ENCODE measurements at regions not wholly inside any gene's neighbourhood (a gene's known extent, or its start where the extent isn't known, plus 50 kb on each side); places are given as distances from the start of the nearest gene placed in this dataset.

- no peak for DNase-seq
Observed at GRCh38 chr20:50273601-50274491, 83.2 kb downstream of the CEBPB start.

GRCh38 chr20:50274570-50275430 lies 84.2 kb downstream of the CEBPB start:
- DNase-seq: peak; percentile 49

- no peak for DNase-seq
Observed at GRCh38 chr20:50276119-50277063, 85.8 kb downstream of the CEBPB start.

- no peak for DNase-seq
Observed at GRCh38 chr20:50277064-50277415, 86.4 kb downstream of the CEBPB start.

DNA sequence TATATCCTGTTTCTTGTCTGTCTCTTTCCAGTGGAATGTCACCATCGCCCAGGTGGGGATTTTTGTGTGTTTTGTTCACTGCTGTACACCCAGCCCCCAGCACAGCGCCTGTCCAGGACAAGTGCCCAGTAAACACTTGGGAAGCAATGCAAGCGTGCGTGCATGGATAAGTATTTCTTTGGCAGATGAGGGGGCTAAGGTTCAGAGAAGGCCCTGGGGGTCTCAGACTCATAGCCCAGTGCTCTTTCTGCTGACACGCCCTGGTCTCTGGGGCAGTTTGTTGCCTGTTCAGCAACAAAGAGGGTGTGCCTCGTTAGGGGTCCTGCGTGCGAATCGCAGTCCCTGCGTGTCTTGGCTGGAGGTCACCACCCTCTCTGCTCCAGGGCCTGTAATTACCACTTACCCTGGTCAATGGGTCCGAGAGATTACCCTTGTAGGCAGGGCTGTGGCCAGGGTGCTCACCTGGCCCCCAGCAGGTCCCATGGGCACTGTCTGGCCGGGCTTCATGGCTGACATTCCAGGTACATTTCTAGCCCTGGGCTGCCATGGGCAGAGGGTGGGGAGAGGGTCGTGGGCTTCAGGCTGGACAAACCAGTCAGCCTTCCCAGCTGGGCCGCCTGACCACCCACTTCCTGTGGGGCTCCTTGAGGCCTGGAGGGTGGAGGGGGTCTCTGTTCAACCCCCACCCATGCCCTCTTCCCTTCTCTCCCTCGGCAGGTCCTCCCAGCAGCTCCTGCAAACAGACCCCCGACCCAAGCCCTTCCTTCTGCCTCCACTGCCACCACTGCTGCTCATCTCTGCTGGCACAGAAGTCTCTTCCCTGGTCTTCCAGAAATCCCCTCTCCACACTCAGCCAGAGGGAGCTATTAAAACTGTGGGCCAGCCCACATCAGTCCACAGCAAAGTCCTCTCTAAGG lies 87.1 kb downstream of the CEBPB start:
- no peak for DNase-seq

DNA sequence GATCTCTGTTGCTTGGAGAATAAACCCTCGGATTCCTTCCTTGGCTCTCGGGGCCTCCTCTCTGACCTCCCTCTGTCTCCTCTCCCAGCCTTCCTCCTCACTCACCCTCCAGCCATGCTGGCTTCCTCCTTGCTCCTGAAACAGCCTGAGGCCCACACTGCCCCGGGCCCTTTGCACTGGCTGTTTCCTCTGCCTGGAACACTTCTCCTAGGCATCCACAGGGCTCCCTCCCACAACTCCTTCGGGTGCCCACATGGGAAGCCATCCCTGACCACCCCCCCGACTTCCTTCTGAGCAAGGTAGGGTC lies 87.7 kb downstream of the CEBPB start:
- no peak for DNase-seq

GRCh38 chr20:50278684-50279531 lies 88.3 kb downstream of the CEBPB start:
- no peak for DNase-seq

DNA sequence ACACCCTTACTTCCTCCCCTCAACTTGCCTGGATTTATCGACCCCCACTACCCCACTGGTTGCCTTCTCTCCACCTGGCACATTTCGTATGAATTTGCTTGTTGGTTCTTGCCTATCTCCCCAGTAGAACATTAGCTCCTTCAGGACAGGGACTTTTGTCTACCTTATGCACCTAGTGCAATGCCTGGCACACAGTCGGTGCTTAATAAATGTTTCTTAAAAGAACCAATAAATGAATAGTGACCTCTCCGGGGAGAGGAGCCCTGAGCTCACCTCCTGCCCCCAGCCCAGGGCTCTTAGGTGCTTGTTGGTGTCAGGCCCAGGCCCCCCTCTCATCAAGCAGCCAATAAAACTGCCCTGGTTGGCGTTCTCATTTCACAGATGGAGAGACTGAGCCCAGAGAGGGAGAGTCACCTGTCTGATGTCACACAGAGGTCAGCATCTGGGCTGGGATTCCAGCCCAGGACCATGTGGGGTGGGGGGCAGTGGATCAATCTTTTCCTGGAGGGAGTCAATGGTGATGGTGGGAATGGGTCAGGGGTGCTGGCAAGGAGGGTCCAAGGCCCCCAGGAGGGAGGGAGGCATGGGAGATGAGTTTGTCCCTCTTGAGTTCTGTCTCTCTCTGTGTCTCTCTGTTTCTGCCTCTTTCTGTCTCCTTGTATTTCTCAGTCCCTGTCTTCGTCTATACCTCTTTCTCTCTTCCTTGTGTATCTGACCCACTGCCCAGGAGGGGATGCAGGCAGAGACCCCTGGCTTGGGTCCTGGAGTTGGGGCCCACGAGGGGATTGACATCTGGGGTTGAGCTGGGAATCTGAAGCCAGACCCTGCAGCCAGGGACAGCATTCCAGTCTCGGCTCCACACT lies 89.6 kb downstream of the CEBPB start:
- DNase-seq: no peak

DNA sequence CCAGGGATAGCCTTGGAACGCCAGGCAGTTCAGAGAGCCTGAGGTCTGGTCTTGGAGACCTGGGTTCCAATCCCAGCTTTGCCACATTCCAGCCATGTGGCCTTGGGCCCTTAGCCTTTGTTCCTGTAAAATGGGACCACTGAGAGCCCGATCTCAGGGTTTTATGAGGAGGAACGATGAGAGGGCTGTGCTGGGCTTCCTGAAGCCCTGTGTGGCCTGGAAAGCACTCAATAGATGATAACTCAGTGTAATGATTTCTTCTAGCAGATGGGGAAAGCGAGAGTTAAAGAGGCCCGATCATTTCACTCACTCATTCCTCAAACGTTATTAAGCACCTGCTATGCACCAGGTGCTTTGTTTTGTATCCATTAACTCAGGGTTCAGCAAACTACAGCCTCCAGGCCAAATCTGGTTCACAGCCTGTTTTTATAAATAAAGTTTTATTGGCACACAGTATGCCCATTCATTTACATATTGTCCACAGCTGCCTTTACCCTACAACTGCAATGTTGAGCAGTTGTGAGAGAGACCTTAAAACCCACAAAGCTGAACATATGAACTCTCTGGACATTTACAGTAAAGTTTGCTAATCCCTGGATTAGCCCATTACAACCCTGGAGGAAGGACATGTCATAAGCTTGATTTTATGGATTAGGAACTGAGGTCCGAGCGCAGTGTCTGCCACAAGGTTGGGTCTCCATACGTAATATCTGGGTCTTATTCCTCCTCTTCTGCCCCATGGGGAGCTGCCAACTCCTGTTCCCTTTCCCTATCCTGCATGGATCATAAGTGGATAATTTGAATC lies 90.4 kb downstream of the CEBPB start:
- DNase-seq: no peak

- DNase-seq: no peak
Observed at GRCh38 chr20:50281831-50282591, 91.4 kb downstream of the CEBPB start.

- DNase-seq: no peak
Observed at GRCh38 chr20:50282592-50283241, 92.1 kb downstream of the CEBPB start.

DNA sequence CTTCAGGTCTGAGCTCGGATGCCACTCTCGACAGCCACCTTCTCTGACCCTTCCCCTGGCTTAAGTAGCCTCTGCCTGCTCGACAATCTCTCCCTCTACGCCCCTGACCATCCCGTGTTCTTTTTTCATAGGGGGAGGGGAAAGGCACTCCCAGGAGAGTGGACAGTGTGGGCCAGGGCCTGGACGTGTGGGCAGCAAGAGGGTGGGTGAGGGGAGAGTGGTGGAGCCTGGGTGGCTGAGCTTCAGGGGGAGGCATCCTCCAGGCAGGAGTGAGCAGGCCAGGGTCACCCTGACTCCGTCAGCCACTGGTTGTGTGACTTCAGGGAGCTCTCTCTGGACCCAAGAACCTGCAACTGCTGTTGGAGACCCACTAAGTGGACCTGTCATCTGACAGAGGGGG lies 92.7 kb downstream of the CEBPB start:
- DNase-seq: no peak

DNA sequence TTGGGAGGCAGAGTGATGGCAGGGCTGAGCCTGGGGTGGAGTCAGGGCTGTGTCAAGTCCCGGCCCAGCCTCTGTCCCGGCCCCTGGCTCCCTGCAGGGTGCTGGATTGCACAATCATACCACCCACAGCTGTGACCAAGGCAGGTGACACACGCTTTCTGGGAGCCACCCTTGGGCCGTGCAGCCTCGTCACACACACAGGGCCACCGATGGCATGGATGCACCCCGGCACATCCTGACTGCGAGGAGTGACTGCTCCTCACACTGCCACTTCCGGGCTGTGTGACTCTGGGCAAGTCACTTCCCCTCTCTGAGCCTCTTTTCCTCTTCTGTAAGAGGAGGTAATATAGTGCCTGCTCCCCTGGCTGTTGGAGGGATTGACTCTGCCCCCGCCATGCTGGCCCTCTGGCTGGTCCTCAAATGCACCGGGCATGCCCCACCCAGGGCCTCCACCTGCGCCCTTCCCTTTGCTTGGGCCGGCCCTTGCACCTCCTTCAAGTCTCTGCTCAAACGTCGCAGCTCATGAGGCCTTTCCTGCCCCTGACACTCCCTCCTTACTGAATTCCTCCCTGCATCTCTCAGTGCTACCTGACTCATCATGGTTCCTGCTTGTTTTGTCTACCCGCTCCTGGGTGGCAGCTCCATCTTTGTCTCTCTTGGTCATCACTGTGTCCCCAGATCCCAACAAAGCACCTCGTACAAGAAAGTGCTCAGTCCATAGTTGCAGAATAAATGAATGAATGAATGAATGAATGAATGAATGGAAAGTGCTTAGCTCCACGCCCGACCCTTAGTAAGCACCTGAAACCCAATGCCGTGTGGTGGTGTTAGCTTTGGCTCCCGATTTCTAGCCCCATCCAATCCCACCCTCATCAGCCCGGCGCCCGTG lies 93.5 kb downstream of the CEBPB start:
- DNase-seq: no peak

- no peak for DNase-seq
Observed at GRCh38 chr20:50284811-50285375, 94.3 kb downstream of the CEBPB start.

DNA sequence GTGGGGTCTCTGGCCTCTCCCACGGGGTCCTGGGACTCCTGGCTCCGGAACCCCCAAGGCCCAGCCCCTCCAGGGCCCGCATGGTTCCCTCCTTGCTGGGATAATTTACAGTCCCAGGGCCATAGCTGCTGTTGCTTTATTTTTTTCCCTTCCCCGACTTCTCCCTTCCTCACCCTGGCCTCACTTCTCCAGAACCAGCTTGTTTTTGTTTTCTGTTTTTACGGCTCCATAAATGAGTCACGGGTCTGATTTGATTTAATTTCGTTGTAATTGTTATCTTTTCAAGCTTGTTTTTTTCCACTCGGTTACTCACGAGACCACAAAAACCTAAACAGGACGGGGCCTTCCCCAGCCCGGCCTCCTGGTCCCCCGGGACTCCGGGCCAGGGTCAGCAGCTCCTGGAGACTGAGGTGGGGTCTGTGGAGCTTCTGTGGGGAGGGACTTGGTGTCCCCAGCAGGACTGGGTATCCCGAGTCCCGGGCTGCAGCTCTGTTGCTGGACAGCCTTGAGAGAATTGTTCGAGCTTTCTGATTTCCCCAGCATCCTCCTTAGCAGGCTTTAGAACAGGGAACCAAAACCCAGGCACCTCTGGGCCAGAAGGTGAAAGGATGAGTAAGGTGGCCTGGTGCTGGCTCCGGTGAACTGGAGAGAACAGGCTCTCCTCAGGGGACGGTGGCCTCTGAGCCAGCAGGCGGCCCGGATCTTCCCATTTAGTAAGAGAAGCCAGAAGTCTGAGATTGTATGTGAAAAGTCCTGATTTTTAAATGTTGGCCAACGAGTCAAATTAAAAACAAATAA lies 94.9 kb downstream of the CEBPB start:
- DNase-seq: no peak

- no peak for DNase-seq
Observed at GRCh38 chr20:50286174-50286511, 95.5 kb downstream of the CEBPB start.

Data from right hindlimb (tissue), 1 donor.